ENCODE measurements at regions not wholly inside any gene's neighbourhood (a gene's known extent, or its start where the extent isn't known, plus 50 kb on each side); places are given as distances from the start of the nearest gene placed in this dataset.

- TF ChIP-seq, protein P1, sequence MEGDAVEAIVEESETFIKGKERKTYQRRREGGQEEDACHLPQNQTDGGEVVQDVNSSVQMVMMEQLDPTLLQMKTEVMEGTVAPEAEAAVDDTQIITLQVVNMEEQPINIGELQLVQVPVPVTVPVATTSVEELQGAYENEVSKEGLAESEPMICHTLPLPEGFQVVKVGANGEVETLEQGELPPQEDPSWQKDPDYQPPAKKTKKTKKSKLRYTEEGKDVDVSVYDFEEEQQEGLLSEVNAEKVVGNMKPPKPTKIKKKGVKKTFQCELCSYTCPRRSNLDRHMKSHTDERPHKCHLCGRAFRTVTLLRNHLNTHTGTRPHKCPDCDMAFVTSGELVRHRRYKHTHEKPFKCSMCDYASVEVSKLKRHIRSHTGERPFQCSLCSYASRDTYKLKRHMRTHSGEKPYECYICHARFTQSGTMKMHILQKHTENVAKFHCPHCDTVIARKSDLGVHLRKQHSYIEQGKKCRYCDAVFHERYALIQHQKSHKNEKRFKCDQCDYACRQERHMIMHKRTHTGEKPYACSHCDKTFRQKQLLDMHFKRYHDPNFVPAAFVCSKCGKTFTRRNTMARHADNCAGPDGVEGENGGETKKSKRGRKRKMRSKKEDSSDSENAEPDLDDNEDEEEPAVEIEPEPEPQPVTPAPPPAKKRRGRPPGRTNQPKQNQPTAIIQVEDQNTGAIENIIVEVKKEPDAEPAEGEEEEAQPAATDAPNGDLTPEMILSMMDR (IDR thresholded peaks at IDR 0.05; ENCODE audit: low read depth, low read length): no peak
- TF ChIP-seq EZH2phosphoT487 (IDR thresholded peaks at IDR 0.05; ENCODE audit: low read depth): no peak
Measured at GRCh38 chrX:95383778-95384177, 1300.9 kb upstream of the DIAPH2 start.
